KMS-11 (cell line): ENCODE measurements at regions not wholly inside any gene's neighbourhood (a gene's known extent, or its start where the extent isn't known, plus 50 kb on each side); places are given as distances from the start of the nearest gene placed in this dataset.

Experiments
- H2AFZ ChIP-seq: fragments of 200-600 bp; sonication (generic); 2 replicates; pipeline ENCODE4 v1.6.1; 2016; ENCODE audit warnings: antibody characterized with exemption, mixed run types, low read depth
- H3K27ac ChIP-seq: fragments of 200-600 bp; sonication (generic); 2 replicates; pipeline ENCODE4 v1.6.1; 2016; ENCODE audit warnings: mild to moderate bottlenecking, mixed run types
- H3K27me3 ChIP-seq: fragments of 200-600 bp; sonication (generic); 2 replicates; pipeline ENCODE4 v1.6.1; 2017; ENCODE audit warnings: mild to moderate bottlenecking, low read depth, mixed run types, moderate library complexity; ENCODE audit not compliant: insufficient read depth
- H3K36me3 ChIP-seq: fragments of 200-600 bp; sonication (generic); 2 replicates; pipeline ENCODE4 v1.6.1; 2017; ENCODE audit warnings: mild to moderate bottlenecking, mixed run types; ENCODE audit not compliant: insufficient read depth
- H3K4me1 ChIP-seq: fragments of 200-600 bp; sonication (generic); 2 replicates; pipeline ENCODE4 v1.6.1; 2016; ENCODE audit warnings: mild to moderate bottlenecking, low read depth, mixed run types; ENCODE audit not compliant: poor library complexity, severe bottlenecking
- H3K4me2 ChIP-seq: fragments of 200-600 bp; sonication (generic); 2 replicates; pipeline ENCODE4 v1.7.0; 2016; ENCODE audit warnings: mild to moderate bottlenecking, mixed run types
- H3K4me3 ChIP-seq: fragments of 200-600 bp; sonication (generic); IDR thresholded peaks from 2 replicates; pipeline ENCODE4 v1.6.1; 2017; ENCODE audit warnings: low read depth, low read length, mixed read lengths; ENCODE audit not compliant: insufficient read depth
- H3K79me2 ChIP-seq: fragments of 200-600 bp; sonication (generic); 2 replicates; pipeline ENCODE4 v1.6.1; 2016; ENCODE audit warnings: low read depth, mixed run types; ENCODE audit not compliant: insufficient read depth
- H3K9ac ChIP-seq: fragments of 200-600 bp; sonication (generic); 2 replicates; pipeline ENCODE4 v1.6.1; 2016; ENCODE audit warnings: mild to moderate bottlenecking, mixed run types
- H4K20me1 ChIP-seq: fragments of 200-600 bp; sonication (generic); 2 replicates; pipeline ENCODE4 v1.6.1; 2016; ENCODE audit warnings: mild to moderate bottlenecking, mixed run types; ENCODE audit not compliant: insufficient read depth
- TF ChIP-seq, protein P1 (sequence below): fragments of 200-600 bp; sonication (generic); conservative IDR thresholded peaks from 2 replicates; pipeline ENCODE4 v1.6.1; 2017; ENCODE audit warnings: low read depth, mild to moderate bottlenecking, antibody characterized with exemption, low read length, moderate library complexity, mixed read lengths

DNA sequence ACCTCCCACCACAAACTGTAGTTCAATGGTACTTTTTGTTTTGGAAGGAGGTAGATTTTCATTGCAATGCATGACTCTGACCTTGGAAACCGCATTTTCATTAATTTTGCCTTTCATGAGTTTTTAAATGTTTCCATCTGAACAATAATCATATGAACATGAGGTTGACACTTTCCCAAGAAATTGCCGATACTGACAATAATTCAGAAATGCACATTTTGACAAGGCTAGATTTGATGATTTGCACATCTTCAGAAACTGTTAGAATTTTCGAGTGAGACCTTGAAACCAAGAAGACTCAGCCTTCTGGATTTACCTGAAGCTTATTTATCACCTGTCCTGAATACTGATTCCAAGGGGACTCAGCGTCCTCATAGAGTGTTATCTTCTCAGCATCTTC, 93.8 kb upstream of the NTRK2 start:
- no peaks in the 10 kb centered on the region for H3K79me2 ChIP-seq
- H3K4me2 ChIP-seq, result no peak overlapping the region
- H3K9ac ChIP-seq, result no peak overlapping the region
- no peak overlapping the region for H2AFZ ChIP-seq
- no peak overlapping the region for H3K27ac ChIP-seq
- H3K4me3 ChIP-seq, result no peak overlapping the region
- no peaks in the 10 kb centered on the region for H3K4me1 ChIP-seq
- TF ChIP-seq, protein P1, sequence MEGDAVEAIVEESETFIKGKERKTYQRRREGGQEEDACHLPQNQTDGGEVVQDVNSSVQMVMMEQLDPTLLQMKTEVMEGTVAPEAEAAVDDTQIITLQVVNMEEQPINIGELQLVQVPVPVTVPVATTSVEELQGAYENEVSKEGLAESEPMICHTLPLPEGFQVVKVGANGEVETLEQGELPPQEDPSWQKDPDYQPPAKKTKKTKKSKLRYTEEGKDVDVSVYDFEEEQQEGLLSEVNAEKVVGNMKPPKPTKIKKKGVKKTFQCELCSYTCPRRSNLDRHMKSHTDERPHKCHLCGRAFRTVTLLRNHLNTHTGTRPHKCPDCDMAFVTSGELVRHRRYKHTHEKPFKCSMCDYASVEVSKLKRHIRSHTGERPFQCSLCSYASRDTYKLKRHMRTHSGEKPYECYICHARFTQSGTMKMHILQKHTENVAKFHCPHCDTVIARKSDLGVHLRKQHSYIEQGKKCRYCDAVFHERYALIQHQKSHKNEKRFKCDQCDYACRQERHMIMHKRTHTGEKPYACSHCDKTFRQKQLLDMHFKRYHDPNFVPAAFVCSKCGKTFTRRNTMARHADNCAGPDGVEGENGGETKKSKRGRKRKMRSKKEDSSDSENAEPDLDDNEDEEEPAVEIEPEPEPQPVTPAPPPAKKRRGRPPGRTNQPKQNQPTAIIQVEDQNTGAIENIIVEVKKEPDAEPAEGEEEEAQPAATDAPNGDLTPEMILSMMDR, result no peak
- H4K20me1 ChIP-seq, result no peaks in the 10 kb centered on the region
- no peaks in the 10 kb centered on the region for H3K27me3 ChIP-seq
- H3K36me3 ChIP-seq, result no peaks in the 10 kb centered on the region

- no peaks in the 10 kb centered on the region for H4K20me1 ChIP-seq
- TF ChIP-seq, protein P1, result no peak
- peak overlapping the region; percentile 3; the same call in 1 of the 2 replicates for H3K4me2 ChIP-seq
- H3K36me3 ChIP-seq, result no peaks in the 10 kb centered on the region
- no peak overlapping the region for H3K4me3 ChIP-seq
- H3K79me2 ChIP-seq, result no peaks in the 10 kb centered on the region
- H3K4me1 ChIP-seq, result peaks cover 3% of the 10 kb centered on the region
- H3K27ac ChIP-seq, result no peak overlapping the region
- H3K9ac ChIP-seq, result no peak overlapping the region
- H3K27me3 ChIP-seq, result no peaks in the 10 kb centered on the region
- 0 out of 2 replicates have a peak overlapping the region, but pooled peaks have one; percentile 7 for H2AFZ ChIP-seq
Observed at GRCh38 chr9:84583866-84584265, 85.7 kb upstream of the NTRK2 start.

DNA sequence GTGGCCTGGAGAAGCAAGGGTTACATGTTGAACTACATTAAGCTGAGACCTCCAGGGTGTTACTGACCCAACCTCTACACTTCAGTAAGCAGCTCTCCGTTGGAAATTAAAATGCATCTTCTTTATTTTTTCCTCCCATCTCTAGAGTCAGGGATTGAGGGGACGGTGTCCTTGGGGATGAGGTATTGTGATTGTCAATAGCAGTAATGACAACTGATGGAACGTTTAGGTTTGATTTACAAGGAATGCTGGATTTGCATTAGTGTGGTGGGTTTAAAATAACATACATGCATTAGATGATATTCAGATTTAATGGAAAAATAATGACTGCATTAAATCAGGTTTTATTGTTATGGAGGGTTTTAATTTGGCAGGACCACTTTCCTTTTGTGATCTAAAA, 82.9 kb upstream of the NTRK2 start:
- H2AFZ ChIP-seq, result no peak overlapping the region
- H3K27ac ChIP-seq, result no peak overlapping the region
- H3K36me3 ChIP-seq, result no peaks in the 10 kb centered on the region
- no peak overlapping the region for H3K4me2 ChIP-seq
- peaks cover 3% of the 10 kb centered on the region for H3K4me1 ChIP-seq
- TF ChIP-seq, protein P1, result no peak
- H3K27me3 ChIP-seq, result no peaks in the 10 kb centered on the region
- no peak overlapping the region for H3K9ac ChIP-seq
- H4K20me1 ChIP-seq, result no peaks in the 10 kb centered on the region
- no peak overlapping the region for H3K4me3 ChIP-seq
- H3K79me2 ChIP-seq, result no peaks in the 10 kb centered on the region

DNA sequence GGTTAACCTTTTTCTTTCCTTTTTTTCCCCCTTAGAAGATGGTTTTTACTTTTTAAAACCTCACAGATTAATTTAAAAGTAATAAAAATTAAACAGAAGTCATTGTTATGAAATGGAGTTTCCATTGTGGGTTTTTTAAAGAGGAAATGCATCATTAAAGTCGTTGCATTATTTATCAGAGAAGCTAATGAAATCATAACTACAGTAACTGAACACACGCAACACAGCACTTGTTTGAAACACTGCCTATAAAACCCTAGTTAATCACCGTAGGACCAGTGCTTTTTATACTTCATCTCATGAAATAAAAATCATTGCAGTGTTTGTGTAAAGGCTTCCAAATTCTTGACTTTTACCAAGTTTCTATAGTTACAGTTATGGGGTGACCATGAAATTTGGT, 82.4 kb upstream of the NTRK2 start:
- Histone ChIP-seq H3K27me3 (no peaks in the 10 kb centered on the region), H3K4me3 (no peak overlapping the region), H2AFZ (no peak overlapping the region), H3K27ac (no peak overlapping the region), H3K79me2 (no peaks in the 10 kb centered on the region), H3K36me3 (no peaks in the 10 kb centered on the region), H4K20me1 (no peaks in the 10 kb centered on the region), H3K4me1 (peaks cover 3% of the 10 kb centered on the region), H3K9ac (no peak overlapping the region), H3K4me2 (no peak overlapping the region)
- TF ChIP-seq, protein P1, result no peak

DNA sequence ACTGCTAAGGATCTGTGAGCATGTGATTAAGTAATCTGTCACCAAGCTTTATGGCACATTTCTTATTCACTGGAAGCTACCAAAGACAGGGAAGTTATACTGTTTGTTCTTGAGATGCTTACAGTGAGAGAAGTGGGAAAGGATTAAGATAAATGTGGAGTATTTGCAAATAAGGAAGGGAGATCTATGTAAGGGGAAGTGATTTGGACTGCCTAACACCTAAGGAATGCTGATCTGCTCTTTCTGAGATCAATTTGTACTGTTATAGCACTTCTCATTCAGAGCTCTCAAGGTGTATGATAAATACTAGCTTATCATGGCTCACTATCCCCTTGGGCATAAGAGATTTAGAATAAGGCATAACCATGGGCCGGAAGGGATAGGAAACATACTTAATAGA, 80.0 kb upstream of the NTRK2 start:
- Histone ChIP-seq H3K27ac (no peak overlapping the region), H3K4me1 (no peaks in the 10 kb centered on the region), H3K27me3 (no peaks in the 10 kb centered on the region), H3K9ac (no peak overlapping the region), H3K36me3 (no peaks in the 10 kb centered on the region), H4K20me1 (no peaks in the 10 kb centered on the region), H2AFZ (no peak overlapping the region), H3K4me2 (no peak overlapping the region), H3K79me2 (no peaks in the 10 kb centered on the region), H3K4me3 (no peak overlapping the region)
- TF ChIP-seq, protein P1, result no peak
